ENCODE measurements at regions not wholly inside any gene's neighbourhood (a gene's known extent, or its start where the extent isn't known, plus 50 kb on each side); places are given as distances from the start of the nearest gene placed in this dataset.

GRCh38 chr17:5978496-5978895 is 91.7 kb upstream of the WSCD1 start:
- TF ChIP-seq CTCF (conservative IDR thresholded peaks at IDR 0.05 in 1 of 2, IDR thresholded peaks at IDR 0.05 in 1 of 2; ENCODE audit: extremely low read depth in 1 of 2, insufficient read depth in 1 of 2, low read depth in 1 of 2, low read length in 2 of 2) (no peak), EZH2 (IDR thresholded peaks at IDR 0.05; ENCODE audit: borderline replicate concordance, low read length) (no peak)
